PFSK-1 (cell line): ENCODE measurements at regions not wholly inside any gene's neighbourhood (a gene's known extent, or its start where the extent isn't known, plus 50 kb on each side); places are given as distances from the start of the nearest gene placed in this dataset.

Experiments used
- POLR2AphosphoS5 ChIP-seq: IDR thresholded peaks from 2 replicates; pipeline ENCODE4 v1.6.1; 2012; ENCODE audit warnings: low read depth, mild to moderate bottlenecking, control low read depth, low read length, moderate library complexity
- SIN3A ChIP-seq: IDR thresholded peaks from 2 replicates; pipeline ENCODE4 v1.6.1; 2012; ENCODE audit warnings: mild to moderate bottlenecking, low read length, moderate library complexity, borderline replicate concordance; ENCODE audit not compliant: insufficient read depth

DNA sequence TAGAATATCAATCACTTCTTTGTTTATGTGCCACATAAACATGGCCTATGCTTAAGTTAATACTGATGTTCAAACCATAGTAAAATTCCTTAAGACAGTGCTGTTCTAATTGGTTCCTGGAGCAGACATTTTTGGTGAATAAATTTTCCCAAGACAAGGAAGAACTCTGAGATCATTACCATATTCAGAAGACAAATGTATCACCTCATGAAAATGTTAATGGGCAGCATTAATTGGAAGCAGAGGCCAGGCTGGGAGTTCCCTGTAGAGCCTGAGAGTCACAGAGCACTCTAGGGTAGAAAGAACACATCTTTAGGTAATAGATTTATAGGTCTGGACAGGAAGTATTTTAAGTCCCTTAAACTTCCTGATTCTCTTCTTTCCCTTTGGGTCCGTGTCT, 240.2 kb downstream of the MAN2A1 start:
- no peak for TF ChIP-seq POLR2AphosphoS5
- TF ChIP-seq SIN3A = no peak
